T47D (cell line): ENCODE measurements at regions not wholly inside any gene's neighbourhood (a gene's known extent, or its start where the extent isn't known, plus 50 kb on each side); places are given as distances from the start of the nearest gene placed in this dataset.

Experiments used
- DNase-seq, 2 experiments: peaks; one replicate each; pipeline versions ENCODE4 v3.0.0 to v3.0.0-alpha.2; 2011 to 2012; ENCODE audit warnings: low read depth in 1 of 2, low spot score in 1 of 2
- JUND ChIP-seq: IDR thresholded peaks from 2 replicates; pipeline ENCODE4 v1.6.1; 2012; ENCODE audit warnings: low read depth
- in situ Hi-C: cut with HindIII; loops from 2 replicates; pipeline ENCODE4 v1.10.0; 2016; ENCODE audit warnings: low sequenced_read_pairs, low pct_unique_long_range_greater_than_20kb

DNA sequence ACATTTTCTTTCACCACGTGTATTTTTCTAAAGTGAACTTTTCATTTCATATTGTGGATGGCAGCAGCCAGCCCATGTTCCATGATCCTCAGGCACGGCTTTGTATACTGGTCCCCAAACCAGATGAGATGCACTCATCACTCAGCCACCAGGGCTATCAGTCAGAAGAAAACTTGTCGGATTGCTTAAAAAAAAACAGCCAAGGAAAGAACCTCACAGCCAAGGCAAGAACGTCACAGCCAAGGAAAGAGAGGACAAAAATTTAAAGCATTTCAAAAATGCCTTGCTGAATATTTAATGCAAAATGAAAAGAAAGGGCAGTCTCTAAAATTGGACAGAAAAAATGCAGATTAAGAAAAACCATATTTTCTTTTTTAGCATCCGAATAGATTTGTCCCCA, 333.3 kb downstream of the PDGFC start:
- DNase-seq, result no peak
- in situ Hi-C loops, result no loop called here

GRCh38 chr4:156636381-156636780, 335.2 kb downstream of the PDGFC start:
- in situ Hi-C loops, result no loop called here
- TF ChIP-seq JUND, result no peak
- no peak for DNase-seq

More for the DNA sequence above, 333.3 kb downstream of the PDGFC start:
- no peak for TF ChIP-seq JUND

DNA sequence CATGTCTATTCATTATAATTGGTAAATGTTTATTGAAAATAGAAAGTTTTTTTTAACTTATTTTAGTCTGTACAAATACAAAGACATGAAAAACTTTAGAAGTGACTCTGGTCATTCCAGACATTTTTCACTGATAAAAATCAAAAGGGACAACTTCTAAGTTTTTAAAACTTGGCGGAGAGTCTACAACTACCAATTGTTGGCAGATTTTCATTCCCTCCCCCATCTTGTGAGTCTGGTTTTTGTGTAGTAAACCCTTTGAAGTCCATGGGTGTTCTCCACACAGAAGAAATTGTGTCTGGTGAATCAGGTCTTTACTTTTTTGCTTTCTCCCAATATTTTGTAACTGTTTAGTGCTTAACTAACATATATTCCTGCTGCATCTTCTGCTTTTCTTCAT, 336.5 kb downstream of the PDGFC start:
- no peak for DNase-seq
- TF ChIP-seq JUND, result no peak
- in situ Hi-C loops, result no loop called here

DNA sequence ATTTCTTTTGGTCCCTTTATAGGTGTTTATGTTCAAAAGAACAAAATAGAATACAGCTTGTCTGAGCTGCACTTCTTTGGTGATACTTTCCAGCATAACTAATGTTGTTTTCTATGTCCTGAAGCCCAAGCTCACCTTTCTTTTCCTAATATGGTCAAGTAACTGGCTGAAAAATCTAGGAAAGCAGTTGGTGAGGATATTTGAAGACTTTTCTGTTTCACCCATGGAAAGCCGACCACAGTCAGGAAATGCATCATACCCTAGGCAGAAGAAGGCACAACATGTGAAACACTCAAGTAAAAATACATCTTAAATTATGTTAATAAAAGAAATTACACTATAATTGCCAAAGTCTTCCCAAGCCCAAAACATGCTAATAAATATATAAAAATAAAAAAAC, 337.0 kb downstream of the PDGFC start:
- DNase-seq, result no peak
- in situ Hi-C loops, result no loop called here
- no peak for TF ChIP-seq JUND

GRCh38 chr4:156633847-156634246, 337.8 kb downstream of the PDGFC start:
- DNase-seq, result no peak
- no peak for TF ChIP-seq JUND
- in situ Hi-C loops, result no loop called here

DNA sequence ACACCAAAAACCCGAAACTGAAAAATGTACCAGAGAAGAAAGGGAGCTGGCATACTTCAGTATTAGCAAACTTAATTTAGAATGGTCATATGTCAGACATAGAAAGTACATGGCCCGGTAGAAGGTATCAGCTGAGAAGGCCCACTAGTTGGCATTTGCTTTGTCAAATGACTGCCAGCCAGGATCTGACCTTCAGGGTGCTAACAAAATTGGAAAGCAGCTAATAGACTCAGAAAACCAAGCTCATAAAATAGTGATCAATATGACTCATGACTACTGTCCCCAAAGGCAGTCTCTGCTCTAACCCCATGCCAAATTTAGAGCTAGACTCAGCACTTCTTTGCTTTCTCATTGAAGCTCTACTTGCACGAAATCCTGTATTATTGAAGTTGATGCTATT, 342.7 kb downstream of the PDGFC start:
- in situ Hi-C loops, result no loop called here
- DNase-seq, result no peak
- TF ChIP-seq JUND, result no peak

DNA sequence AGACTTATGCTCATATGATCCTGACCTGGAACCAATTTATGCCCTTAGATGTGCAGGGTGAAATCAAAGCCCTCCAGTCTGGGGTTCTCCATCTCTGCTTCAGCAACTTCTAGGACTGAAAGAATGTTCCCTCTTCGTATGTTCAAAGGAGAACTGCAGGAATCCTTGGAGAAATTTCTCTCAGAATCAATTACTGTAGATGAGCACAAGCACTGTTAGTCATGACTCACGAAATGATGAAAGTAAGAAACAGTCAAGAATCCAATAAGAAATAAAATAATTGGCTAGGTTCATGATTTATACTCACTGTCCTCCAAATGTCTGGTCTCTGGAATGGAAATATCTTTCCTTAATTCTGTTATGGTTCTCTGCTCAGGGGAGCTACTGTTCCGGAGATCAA, 348.2 kb downstream of the PDGFC start:
- TF ChIP-seq JUND, result no peak
- in situ Hi-C loops, result no loop called here
- DNase-seq, result no peak

DNA sequence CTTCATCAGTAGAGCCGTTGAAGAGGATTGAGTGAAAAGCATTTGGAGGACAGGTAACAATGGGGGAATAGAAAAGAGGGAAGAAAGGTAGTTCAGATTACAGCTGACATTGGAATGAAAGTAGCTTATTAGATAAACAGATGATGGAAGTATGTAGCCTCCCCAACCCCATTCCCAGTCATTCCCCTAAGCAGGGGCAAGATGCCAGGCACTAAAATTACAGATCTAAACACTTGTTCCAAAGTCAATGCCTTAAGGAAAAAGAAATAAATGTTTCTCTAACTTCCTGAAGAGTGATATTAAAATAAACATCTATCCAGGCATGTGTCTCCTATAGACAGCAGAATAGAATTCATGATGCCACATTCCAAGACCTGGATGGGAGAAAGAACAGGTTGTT, 350.8 kb downstream of the PDGFC start:
- no peak for TF ChIP-seq JUND
- DNase-seq, result no peak
- in situ Hi-C loops, result no loop called here

GRCh38 chr4:156619154-156619934, 352.3 kb downstream of the PDGFC start:
- TF ChIP-seq JUND, result no peak
- DNase-seq, result no peak
- in situ Hi-C loops, result no loop called here

GRCh38 chr4:156615066-156615531, 356.5 kb downstream of the PDGFC start:
- in situ Hi-C loops, result no loop called here
- TF ChIP-seq JUND, result no peak
- peak in 1 of 2 experiments; percentile 27 for DNase-seq

DNA sequence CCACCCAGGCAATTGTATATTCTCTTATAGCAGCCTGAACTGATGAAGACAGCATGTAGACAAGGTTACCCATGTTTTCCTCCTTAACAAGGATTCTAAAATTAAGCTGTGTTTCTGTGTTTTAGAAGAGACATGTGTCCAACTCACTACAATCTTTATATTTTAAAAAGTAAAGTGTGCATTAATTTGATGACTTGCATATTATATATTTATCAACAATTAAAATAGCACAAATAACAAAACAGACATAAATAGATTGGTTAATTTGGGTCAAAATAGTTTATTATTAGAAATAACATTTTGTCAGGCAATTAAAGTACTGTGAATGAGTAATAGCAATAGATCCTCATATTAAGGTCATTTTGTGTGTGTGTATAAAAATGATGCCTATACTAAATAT, 357.1 kb downstream of the PDGFC start:
- no peak for DNase-seq
- in situ Hi-C loops, result no loop called here
- TF ChIP-seq JUND, result no peak

DNA sequence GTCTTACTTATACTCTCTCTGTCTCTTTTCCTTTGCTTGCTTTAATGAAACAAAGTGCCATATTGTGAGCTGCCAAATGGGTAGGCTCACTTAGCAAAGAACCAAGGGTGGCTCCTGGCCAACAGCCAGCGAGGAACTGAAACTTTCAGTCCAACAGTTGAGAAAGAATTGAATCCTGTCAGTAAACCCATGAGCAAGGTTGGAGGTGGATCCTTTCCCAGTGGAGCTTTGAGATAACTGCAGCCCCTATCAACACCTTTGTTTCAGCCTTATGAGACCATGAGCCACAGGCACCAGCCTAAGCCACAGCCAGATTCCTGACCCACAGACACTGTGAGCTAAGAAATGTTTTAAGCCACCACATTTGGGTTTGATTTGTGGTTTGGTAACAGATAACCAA, 362.2 kb downstream of the PDGFC start:
- no peak for DNase-seq
- in situ Hi-C loops, result no loop called here
- no peak for TF ChIP-seq JUND

DNA sequence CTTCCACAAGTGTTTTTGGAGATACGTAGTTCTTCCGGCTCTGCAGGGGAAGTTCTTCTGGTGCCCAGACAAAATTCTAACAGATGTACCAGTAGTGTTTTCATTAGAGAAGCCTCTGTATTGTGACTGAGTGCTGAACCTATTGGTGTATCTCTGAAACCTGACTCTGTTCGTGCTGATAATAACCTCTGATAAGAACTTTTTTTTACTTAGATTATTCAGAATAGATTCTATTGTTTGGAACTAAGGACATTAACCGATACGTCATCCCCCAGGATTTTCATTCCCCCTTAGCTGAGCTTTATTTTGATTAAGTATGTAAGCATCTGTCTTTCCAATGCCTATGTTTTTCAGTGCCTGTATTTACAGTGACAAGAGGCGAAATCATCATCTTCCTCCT, 362.9 kb downstream of the PDGFC start:
- in situ Hi-C loops, result no loop called here
- DNase-seq, result no peak
- TF ChIP-seq JUND, result no peak

DNA sequence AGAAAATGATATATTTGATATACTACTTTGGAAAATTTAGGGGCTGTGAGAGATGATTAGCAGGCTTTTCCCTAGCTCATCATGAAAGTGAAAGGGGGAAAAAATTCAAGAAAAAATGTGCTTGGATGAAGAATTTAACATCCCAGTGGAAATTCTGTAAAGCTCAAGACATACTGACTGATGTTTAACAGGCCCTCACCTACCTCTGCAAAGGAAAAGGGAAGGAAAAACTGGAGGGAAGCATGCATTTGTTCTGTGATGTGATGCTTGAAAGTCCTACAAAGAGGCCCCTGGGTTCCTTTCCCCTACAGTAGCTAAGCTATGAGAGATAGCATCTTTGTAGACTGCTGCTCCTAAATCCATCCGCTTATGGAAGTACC, 364.1 kb downstream of the PDGFC start:
- no peak for DNase-seq
- in situ Hi-C loops, result no loop called here
- TF ChIP-seq JUND, result no peak
